ENCODE measurements at regions not wholly inside any gene's neighbourhood (a gene's known extent, or its start where the extent isn't known, plus 50 kb on each side); places are given as distances from the start of the nearest gene placed in this dataset.

GRCh38 chr10:123562811-123563580, 103.2 kb upstream of the GPR26 start:
- no peak for DNase-seq

DNA sequence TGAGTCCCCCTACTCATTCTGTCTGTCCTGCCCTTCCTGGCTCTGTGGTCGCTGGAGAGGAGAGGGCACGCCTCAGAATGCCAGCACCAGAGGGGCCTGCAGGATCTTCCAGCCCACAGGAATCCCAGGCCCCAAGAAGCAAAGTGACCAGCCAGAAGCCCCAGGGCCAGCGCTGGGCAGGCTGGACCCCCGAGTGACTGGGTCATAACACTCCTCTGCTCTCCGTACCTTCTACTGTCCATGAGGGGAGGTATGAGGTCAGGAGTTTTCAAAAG, 102.6 kb upstream of the GPR26 start:
- DNase-seq: no peak

DNA sequence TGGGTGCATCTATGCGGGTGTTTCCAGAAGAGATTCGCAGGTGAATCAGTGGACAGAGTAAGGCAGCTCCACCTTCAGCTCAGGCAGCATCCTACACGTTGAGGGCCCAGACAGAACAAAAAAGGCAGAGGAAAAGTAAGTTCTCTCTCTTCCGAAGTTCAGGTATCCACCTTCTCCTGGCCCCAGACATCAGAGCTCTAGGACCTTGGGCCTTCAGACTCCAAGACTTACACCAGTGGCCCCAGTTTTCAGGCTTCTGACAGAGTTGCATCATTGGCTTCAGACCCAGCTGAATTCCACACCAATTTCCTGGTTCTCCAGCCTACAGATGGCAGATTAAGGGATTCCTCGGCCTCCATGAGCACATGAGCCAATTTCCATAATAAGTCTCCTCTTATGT, 102.2 kb upstream of the GPR26 start:
- DNase-seq: no peak

DNA sequence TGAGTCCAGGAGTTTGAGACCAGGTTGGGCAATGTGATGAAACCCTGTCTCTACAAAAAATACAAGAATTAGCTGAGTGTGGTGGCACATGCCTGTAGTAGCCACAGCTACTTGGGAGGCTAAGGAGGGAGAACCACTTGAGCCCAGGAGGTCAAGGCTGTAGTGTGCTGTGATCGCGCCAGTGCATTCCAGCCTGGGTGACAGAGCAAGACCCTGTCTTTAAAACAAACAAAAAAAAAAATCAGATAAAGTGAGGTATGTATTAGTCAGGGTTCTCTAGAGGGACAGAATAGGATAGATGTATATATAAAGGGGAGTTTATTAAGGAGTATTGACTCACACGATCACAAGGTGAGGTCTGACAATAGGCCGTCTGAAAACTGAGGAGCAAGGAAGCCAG, 101.5 kb upstream of the GPR26 start:
- DNase-seq: no peak

GRCh38 chr10:123565691-123566660, 100.2 kb upstream of the GPR26 start:
- no peak for DNase-seq

GRCh38 chr10:123567984-123568739, 98.0 kb upstream of the GPR26 start:
- DNase-seq: no peak

DNA sequence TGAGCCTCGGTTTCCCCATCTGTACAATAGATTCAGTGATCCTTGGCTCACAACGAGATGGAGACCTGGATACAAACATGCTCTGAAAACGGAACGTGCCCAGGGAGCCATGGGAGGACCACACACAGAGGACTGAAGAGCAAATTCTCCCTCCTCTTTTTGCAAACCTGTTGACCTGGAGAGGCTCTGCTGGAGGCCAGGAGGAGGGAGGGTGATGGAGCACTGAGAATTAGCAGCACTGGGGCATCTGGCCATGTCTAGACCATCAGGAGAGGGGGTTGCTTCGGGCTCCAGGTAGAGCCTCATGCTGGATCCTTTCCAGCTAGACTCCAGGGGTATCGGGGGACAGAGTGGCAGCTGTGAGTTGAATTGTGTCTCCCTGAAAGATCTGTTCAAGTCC, 97.4 kb upstream of the GPR26 start:
- no peak for DNase-seq

DNA sequence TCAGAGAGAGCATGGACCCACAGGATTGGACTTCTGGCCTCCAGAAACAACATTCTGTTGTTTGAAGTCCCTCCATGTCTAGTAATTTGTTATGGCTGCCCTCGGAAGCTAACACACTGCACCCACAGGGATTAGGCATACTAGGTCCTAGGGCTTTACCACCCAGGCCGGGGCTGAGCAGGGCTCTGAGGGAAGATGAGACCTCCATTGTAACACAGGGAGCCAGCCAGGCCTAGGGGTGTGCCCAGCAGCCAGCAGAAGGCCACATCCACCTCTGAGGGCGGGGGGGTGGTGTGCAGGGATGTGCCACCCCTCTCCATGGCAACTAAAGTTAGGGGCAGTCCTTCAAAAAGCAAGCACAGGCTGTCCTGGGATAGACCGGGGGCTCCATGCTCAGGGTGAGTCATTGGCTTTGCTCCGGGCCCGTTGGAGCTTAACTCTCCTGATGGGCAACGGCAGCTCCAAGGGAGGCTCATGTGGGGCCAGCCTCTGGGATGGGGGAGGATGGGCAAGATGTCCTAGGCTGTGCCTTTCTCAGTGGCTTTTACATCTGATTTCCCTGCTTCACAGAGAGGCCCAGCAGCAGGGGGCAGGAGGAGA, 96.6 kb upstream of the GPR26 start:
- DNase-seq: no peak

GRCh38 chr10:123570051-123570897, 95.9 kb upstream of the GPR26 start:
- DNase-seq: no peak

DNA sequence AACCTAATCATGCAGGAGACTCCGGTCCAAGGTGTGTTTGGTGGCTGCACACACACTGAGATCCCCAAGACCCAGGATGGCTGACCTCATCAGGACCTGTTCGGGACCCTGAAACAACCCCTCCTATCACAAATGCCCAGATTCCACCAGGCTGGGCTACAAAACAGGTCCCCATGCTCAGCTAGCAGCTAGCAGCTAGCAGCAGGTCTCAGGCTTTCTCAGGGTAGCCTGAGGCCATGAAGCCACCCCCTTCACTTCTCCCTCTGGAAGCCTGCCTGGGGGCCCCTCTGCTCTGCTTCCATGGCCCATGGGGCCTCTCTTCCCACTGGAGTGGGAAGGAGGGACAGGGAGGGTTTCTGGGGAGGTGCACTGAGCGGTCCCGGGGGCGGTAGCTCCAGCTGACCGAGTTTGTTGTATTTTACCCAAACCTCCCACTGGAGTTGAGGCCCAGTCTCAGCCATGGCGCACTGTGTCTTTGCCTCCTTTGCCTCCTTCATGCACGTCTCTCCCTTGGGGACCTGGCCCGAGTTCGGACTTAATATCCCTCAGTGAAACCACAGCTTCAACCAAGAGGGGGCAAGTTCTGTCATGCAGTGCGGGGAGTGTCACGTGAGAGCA, 95.1 kb upstream of the GPR26 start:
- no peak for DNase-seq

- no peak for DNase-seq
Observed at GRCh38 chr10:123571978-123572377, 94.2 kb upstream of the GPR26 start.

GRCh38 chr10:123573236-123574108, 92.7 kb upstream of the GPR26 start:
- peak; percentile 46 for DNase-seq

GRCh38 chr10:123574109-123574698, 92.0 kb upstream of the GPR26 start:
- DNase-seq: no peak

- DNase-seq: no peak
Observed at GRCh38 chr10:123575105-123575504, 91.0 kb upstream of the GPR26 start.

DNA sequence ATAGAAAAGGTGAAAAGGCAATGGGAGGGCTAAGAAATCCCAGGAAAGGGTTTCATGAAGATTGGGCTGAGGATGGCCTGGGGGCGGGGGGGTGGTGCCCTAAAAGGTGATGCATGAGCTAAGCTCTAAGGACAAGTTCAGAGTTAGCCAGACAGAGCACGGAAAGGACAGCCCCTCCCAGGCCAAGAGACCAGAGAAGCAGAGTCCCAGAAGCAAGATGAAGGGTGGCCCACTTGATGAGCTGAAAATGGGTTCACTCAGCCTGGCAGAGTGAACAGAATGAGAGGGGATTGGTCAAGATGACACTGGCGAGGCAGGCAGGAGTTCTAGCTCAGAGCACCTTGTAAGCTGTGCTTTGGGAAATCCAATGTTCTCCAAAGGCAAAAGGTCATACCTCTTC, 89.4 kb upstream of the GPR26 start:
- no peak for DNase-seq

DNA sequence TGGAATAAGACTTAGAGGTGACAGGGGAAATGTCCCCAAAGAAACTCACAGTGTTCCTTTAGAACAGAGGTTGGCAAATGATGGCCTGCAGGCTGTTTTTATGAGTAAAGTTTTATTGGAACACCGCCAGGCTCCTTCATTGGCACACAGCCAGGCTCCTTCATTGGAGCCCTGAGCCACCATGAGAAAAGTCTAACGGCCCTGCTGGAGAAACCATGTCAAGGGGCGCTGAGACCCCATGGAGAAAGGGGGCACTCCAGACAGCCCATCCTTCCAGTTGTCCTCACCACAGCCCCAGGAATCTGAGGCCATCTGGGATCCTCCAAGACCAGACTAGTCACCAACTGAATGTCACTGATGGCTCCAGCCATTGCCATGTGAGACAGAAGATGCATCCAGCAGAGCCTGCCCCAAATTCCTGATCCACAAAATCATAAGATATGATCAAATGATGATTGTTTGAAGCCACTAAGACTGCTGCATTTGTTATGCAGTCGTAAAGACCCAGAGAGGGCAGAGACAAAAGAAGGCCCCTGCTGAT, 88.2 kb upstream of the GPR26 start:
- DNase-seq: no peak

DNA sequence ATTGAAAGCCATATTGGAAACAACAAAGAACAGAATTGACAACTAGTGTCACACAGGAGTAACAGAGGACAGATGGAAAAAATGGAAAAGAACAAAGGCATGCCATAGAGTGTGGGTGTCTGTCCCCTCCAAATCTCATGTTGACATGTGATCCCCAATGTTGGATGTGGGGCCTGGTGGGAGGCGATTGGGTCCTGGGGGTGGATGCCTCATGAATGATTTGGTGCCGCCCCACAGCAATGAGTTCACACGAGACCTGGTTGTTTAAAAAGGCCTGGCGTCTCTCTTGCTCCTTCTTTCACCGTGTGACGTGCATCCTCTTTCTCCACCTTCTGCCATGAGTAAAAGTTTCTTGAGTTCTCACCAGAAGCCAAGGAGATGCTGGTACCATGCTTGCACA, 87.4 kb upstream of the GPR26 start:
- no peak for DNase-seq

- no peak for DNase-seq
Observed at GRCh38 chr10:123579675-123580074, 86.5 kb upstream of the GPR26 start.

- DNase-seq: no peak
Observed at GRCh38 chr10:123580426-123580825, 85.7 kb upstream of the GPR26 start.

DNA sequence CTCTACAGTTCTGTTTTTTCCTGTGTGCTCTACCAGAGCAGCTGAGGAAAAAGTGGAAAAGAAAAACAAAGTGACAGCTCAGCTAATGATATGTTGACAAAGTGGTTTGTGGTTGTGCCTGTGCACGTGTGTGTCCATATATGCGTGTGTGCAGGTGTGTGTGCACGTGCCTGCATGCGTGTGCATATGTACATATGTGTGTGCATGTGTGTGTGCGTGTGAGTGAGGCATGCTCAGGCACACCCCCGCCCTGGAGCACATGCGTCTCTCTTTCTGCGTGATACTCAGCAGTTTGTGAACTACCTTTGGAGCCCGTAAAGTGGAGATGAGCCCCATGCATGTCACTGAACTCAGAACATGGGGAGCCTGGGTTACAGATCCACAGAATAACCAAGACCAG, 84.5 kb upstream of the GPR26 start:
- DNase-seq: no peak

All from activated CD4-positive, CD25-positive, alpha-beta regulatory T cell treated with anti-CD3 and anti-CD28 coated beads, Interleukin-2, amount 50 U/mL, for 72 hours (primary cell).